K562 (cell line): ENCODE measurements at regions not wholly inside any gene's neighbourhood (a gene's known extent, or its start where the extent isn't known, plus 50 kb on each side); places are given as distances from the start of the nearest gene placed in this dataset.

Experiments used
- ARID1B ChIP-seq: fragments of 450-650 bp; IDR thresholded peaks from 2 replicates; pipeline ENCODE4 v1.6.1; 2016; ENCODE audit warnings: antibody characterized with exemption, mild to moderate bottlenecking, inconsistent platforms
- DMBX1 ChIP-seq: fragments of 250-450 bp; sonication (Bioruptor Pico); IDR thresholded peaks from 2 replicates; pipeline ENCODE4 v1.8.0; 2022; ENCODE audit warnings: inconsistent platforms, mild to moderate bottlenecking, moderate library complexity, borderline replicate concordance
- MCM5 ChIP-seq: fragments of 450-650 bp; IDR thresholded peaks from 2 replicates; pipeline ENCODE4 v1.6.1; 2016; ENCODE audit warnings: low read depth
- NCOR1 ChIP-seq: fragments of 450-650 bp; IDR thresholded peaks from 2 replicates; pipeline ENCODE4 v1.6.1; 2016; ENCODE audit warnings: mild to moderate bottlenecking, moderate library complexity
- SMAD4 ChIP-seq: fragments of 250-450 bp; sonication (Bioruptor Pico); conservative IDR thresholded peaks from 2 replicates; pipeline ENCODE4 v1.8.0; 2021; ENCODE audit warnings: inconsistent platforms, mild to moderate bottlenecking, moderate library complexity
- ZNF639 ChIP-seq, 2 experiments: fragments of 200-800 bp in 1 of 2; sonication (Bioruptor generic) in 1 of 2; sonication (generic) in 1 of 2; formaldehyde crosslinking in 1 of 2; IDR thresholded peaks in 1 of 2; conservative IDR thresholded peaks in 1 of 2; 2 replicates each; pipeline versions ENCODE4 v1.5.0 to v1.6.1; 2016 to 2020; ENCODE audit warnings: missing compliant biosample characterization in 1 of 2, missing genetic modification characterization in 1 of 2, missing genetic modification reagents in 1 of 2
- TF ChIP-seq, protein P1 (sequence below): fragments of 250-450 bp; sonication (Bioruptor Pico); IDR thresholded peaks from 2 replicates; pipeline ENCODE4 v1.4.0; 2020
- TF ChIP-seq, protein P2 (sequence below), 2 experiments: fragments of 250-450 bp in 1 of 2; fragments of 450-650 bp in 1 of 2; sonication (Bioruptor Pico) in 1 of 2; IDR thresholded peaks; 2 replicates each; pipeline versions ENCODE4 v1.6.1 to v1.8.0; 2016 to 2021; ENCODE audit warnings: mild to moderate bottlenecking in 2 of 2, moderate library complexity in 2 of 2, missing compliant biosample characterization in 1 of 2, missing genetic modification characterization in 1 of 2
- TF ChIP-seq, protein P3 (sequence below): fragments of 450-650 bp; formaldehyde crosslinking; IDR thresholded peaks from 2 replicates; pipeline ENCODE4 v1.4.0; 2020; ENCODE audit warnings: mild to moderate bottlenecking, moderate library complexity
- TF ChIP-seq, protein P4 (sequence below): sonication (generic); formaldehyde crosslinking; IDR thresholded peaks from 2 replicates; pipeline ENCODE4 v1.8.1; 2023; ENCODE audit warnings: mild to moderate bottlenecking, missing genetic modification reagents
- TF ChIP-seq, protein P5 (sequence below): fragments of 200-800 bp; sonication (Bioruptor generic); IDR thresholded peaks from 2 replicates; pipeline ENCODE4 v1.6.1; 2017; ENCODE audit warnings: missing genetic modification characterization, missing compliant biosample characterization

DNA sequence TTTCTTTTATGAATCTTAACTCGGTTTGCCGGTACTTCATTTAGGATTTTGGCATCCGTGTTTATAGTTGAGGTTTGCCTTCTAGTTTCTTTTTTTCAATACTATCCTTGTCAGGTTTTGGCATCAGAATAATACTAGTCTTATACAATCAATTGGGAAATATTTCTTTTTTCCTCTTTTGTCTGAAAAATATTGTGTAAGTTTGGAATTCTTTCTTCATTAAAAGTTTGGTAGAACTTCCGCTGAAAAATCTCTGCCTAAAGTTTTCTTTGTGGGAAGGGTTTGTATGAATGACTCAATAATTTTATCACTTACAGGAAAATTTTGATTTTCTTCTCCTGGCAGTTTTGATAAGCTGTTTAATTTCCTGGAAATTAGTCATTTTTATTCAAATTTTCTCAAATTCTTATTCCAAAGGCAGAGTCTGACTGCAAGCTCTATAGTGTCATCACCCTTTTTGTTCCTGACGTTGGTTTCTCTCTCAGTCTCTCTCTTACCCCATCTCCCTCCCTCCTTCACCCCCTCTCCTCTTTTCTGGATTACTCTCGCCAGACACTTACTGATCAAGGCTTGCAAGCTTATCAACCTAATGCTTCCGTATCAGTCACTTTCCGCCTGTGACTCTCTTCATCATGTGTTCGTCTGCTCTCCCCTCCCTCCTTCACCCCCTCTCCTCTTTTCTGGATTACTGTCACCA lies 555.7 kb downstream of the TBC1D22A start (continued):
- TF ChIP-seq, protein P1, sequence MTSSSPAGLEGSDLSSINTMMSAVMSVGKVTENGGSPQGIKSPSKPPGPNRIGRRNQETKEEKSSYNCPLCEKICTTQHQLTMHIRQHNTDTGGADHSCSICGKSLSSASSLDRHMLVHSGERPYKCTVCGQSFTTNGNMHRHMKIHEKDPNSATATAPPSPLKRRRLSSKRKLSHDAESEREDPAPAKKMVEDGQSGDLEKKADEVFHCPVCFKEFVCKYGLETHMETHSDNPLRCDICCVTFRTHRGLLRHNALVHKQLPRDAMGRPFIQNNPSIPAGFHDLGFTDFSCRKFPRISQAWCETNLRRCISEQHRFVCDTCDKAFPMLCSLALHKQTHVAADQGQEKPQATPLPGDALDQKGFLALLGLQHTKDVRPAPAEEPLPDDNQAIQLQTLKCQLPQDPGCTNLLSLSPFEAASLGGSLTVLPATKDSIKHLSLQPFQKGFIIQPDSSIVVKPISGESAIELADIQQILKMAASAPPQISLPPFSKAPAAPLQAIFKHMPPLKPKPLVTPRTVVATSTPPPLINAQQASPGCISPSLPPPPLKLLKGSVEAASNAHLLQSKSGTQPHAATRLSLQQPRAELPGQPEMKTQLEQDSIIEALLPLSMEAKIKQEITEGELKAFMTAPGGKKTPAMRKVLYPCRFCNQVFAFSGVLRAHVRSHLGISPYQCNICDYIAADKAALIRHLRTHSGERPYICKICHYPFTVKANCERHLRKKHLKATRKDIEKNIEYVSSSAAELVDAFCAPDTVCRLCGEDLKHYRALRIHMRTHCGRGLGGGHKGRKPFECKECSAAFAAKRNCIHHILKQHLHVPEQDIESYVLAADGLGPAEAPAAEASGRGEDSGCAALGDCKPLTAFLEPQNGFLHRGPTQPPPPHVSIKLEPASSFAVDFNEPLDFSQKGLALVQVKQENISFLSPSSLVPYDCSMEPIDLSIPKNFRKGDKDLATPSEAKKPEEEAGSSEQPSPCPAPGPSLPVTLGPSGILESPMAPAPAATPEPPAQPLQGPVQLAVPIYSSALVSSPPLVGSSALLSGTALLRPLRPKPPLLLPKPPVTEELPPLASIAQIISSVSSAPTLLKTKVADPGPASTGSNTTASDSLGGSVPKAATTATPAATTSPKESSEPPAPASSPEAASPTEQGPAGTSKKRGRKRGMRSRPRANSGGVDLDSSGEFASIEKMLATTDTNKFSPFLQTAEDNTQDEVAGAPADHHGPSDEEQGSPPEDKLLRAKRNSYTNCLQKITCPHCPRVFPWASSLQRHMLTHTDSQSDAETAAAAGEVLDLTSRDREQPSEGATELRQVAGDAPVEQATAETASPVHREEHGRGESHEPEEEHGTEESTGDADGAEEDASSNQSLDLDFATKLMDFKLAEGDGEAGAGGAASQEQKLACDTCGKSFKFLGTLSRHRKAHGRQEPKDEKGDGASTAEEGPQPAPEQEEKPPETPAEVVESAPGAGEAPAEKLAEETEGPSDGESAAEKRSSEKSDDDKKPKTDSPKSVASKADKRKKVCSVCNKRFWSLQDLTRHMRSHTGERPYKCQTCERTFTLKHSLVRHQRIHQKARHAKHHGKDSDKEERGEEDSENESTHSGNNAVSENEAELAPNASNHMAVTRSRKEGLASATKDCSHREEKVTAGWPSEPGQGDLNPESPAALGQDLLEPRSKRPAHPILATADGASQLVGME: no peak
- TF ChIP-seq, protein P2, sequence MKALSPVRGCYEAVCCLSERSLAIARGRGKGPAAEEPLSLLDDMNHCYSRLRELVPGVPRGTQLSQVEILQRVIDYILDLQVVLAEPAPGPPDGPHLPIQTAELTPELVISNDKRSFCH (CRISPR knock-in tag; IDR thresholded peaks at IDR 0.05): no peak
- TF ChIP-seq, protein P2 (tag; IDR thresholded peaks at IDR 0.05): no peak
- TF ChIP-seq, protein P3, sequence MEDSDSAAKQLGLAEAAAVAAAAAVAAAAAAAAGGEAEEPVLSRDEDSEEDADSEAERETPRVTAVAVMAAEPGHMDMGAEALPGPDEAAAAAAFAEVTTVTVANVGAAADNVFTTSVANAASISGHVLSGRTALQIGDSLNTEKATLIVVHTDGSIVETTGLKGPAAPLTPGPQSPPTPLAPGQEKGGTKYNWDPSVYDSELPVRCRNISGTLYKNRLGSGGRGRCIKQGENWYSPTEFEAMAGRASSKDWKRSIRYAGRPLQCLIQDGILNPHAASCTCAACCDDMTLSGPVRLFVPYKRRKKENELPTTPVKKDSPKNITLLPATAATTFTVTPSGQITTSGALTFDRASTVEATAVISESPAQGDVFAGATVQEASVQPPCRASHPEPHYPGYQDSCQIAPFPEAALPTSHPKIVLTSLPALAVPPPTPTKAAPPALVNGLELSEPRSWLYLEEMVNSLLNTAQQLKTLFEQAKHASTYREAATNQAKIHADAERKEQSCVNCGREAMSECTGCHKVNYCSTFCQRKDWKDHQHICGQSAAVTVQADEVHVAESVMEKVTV (CRISPR knock-in tag): no peak
- no peak for TF ChIP-seq NCOR1
- no peak for TF ChIP-seq ARID1B
- TF ChIP-seq ZNF639 (CRISPR knock-in tag; conservative IDR thresholded peaks at IDR 0.05 in 1 of 2, IDR thresholded peaks at IDR 0.05 in 1 of 2): no peak
- TF ChIP-seq SMAD4 (CRISPR knock-in tag): no peak
- no peak for TF ChIP-seq MCM5
- TF ChIP-seq, protein P4, sequence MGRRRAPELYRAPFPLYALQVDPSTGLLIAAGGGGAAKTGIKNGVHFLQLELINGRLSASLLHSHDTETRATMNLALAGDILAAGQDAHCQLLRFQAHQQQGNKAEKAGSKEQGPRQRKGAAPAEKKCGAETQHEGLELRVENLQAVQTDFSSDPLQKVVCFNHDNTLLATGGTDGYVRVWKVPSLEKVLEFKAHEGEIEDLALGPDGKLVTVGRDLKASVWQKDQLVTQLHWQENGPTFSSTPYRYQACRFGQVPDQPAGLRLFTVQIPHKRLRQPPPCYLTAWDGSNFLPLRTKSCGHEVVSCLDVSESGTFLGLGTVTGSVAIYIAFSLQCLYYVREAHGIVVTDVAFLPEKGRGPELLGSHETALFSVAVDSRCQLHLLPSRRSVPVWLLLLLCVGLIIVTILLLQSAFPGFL (CRISPR knock-in tag): no peak
- TF ChIP-seq, protein P5, sequence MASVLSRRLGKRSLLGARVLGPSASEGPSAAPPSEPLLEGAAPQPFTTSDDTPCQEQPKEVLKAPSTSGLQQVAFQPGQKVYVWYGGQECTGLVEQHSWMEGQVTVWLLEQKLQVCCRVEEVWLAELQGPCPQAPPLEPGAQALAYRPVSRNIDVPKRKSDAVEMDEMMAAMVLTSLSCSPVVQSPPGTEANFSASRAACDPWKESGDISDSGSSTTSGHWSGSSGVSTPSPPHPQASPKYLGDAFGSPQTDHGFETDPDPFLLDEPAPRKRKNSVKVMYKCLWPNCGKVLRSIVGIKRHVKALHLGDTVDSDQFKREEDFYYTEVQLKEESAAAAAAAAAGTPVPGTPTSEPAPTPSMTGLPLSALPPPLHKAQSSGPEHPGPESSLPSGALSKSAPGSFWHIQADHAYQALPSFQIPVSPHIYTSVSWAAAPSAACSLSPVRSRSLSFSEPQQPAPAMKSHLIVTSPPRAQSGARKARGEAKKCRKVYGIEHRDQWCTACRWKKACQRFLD (CRISPR knock-in tag): no peak
- TF ChIP-seq DMBX1 (CRISPR knock-in tag): no peak
